A549 (cell line): ENCODE measurements at regions not wholly inside any gene's neighbourhood (a gene's known extent, or its start where the extent isn't known, plus 50 kb on each side); places are given as distances from the start of the nearest gene placed in this dataset.

Source experiments
- ATOH8 ChIP-seq: fragments of 250-450 bp; sonication (Bioruptor Pico); IDR thresholded peaks from 2 replicates; pipeline ENCODE4 v1.5.0; 2020; ENCODE audit warnings: low read depth, mild to moderate bottlenecking, moderate library complexity
- BCL3 ChIP-seq: fragments of >200 bp; sonication (Bioruptor Twin); formaldehyde crosslinking; IDR thresholded peaks from 3 replicates; pipeline ENCODE4 v1.6.1; 2016
- CBX2 ChIP-seq: fragments of 200-600 bp; sonication (generic); IDR thresholded peaks from 2 replicates; pipeline ENCODE4 v1.6.1; 2016; ENCODE audit warnings: low read depth, mild to moderate bottlenecking, borderline replicate concordance
- CEBPB ChIP-seq, 2 experiments: fragments of >200 bp in 1 of 2; sonication (Bioruptor Twin) in 1 of 2; formaldehyde crosslinking in 1 of 2; IDR thresholded peaks; 2 replicates each; pipeline ENCODE4 v1.6.1; 2012 to 2016
- EHF ChIP-seq: fragments of 250-450 bp; sonication (Bioruptor Pico); IDR thresholded peaks from 2 replicates; pipeline ENCODE4 v1.5.0; 2020; ENCODE audit warnings: mild to moderate bottlenecking
- EHMT2 ChIP-seq: fragments of 200-600 bp; sonication (generic); IDR thresholded peaks from 2 replicates; pipeline ENCODE4 v1.6.1; 2016; ENCODE audit warnings: antibody characterized with exemption, low read depth, mild to moderate bottlenecking, moderate library complexity
- ELK1 ChIP-seq: fragments of 150-350 bp; IDR thresholded peaks from 2 replicates; pipeline ENCODE4 v1.6.1; 2014; ENCODE audit warnings: low read depth, mild to moderate bottlenecking, low read length
- EP300 ChIP-seq, 2 experiments: fragments of >200 bp; sonication (Bioruptor Twin); formaldehyde crosslinking; IDR thresholded peaks; 2 replicates in 1 of 2; 3 replicates in 1 of 2; pipeline ENCODE4 v1.6.1; 2016 to 2017
- ESRRA ChIP-seq: fragments of 150-350 bp; IDR thresholded peaks from 2 replicates; pipeline ENCODE4 v1.6.1; 2014; ENCODE audit warnings: mild to moderate bottlenecking, low read length, borderline replicate concordance
- FOSB ChIP-seq: fragments of 250-450 bp; sonication (Bioruptor Pico); IDR thresholded peaks from 2 replicates; pipeline ENCODE4 v1.5.0; 2020; ENCODE audit warnings: mild to moderate bottlenecking, moderate library complexity
- FOSL2 ChIP-seq, 2 experiments: fragments of 450-650 bp in 1 of 2; fragments of >200 bp in 1 of 2; sonication (Bioruptor Twin) in 1 of 2; formaldehyde crosslinking; IDR thresholded peaks; 2 replicates each; pipeline versions ENCODE4 v1.5.0 to v1.6.1; 2016 to 2020; ENCODE audit warnings: mild to moderate bottlenecking in 1 of 2, moderate library complexity in 1 of 2
- GATA3 ChIP-seq: IDR thresholded peaks from 2 replicates; pipeline ENCODE4 v1.6.1; 2012; ENCODE audit warnings: borderline replicate concordance
- HDAC2 ChIP-seq: fragments of 200-600 bp; sonication (generic); IDR thresholded peaks from 2 replicates; pipeline ENCODE4 v1.6.1; 2016
- HEYL ChIP-seq: fragments of 250-450 bp; sonication (Bioruptor Pico); IDR thresholded peaks from 2 replicates; pipeline ENCODE4 v1.8.0; 2021; ENCODE audit warnings: mild to moderate bottlenecking, moderate library complexity
- HOXB13 ChIP-seq: fragments of 250-450 bp; sonication (Bioruptor Pico); IDR thresholded peaks from 2 replicates; pipeline ENCODE4 v1.5.0; 2020; ENCODE audit warnings: low read depth, mild to moderate bottlenecking, moderate library complexity
- JUN ChIP-seq, 2 experiments: fragments of >200 bp; sonication (Bioruptor Twin); formaldehyde crosslinking; IDR thresholded peaks; 2 replicates in 1 of 2; 3 replicates in 1 of 2; pipeline ENCODE4 v1.6.1; 2016 to 2017
- KDM1A ChIP-seq: fragments of 200-600 bp; sonication (generic); IDR thresholded peaks from 2 replicates; pipeline ENCODE4 v1.6.1; 2016; ENCODE audit warnings: low read depth, mild to moderate bottlenecking
- MAFK ChIP-seq: fragments of 450-650 bp; IDR thresholded peaks from 2 replicates; pipeline ENCODE4 v1.6.1; 2014; ENCODE audit not compliant: partially characterized antibody
- MAX ChIP-seq: IDR thresholded peaks from 2 replicates; pipeline ENCODE4 v1.6.1; 2012
- MAZ ChIP-seq: fragments of 150-350 bp; IDR thresholded peaks from 2 replicates; pipeline ENCODE4 v1.6.1; 2014; ENCODE audit warnings: antibody characterized with exemption, low read depth, low read length, borderline replicate concordance
- NPAS2 ChIP-seq: fragments of 250-450 bp; sonication (Bioruptor Pico); IDR thresholded peaks from 2 replicates; pipeline ENCODE4 v1.8.0; 2022; ENCODE audit warnings: mild to moderate bottlenecking, moderate library complexity, borderline replicate concordance
- NR3C1 ChIP-seq: fragments of >200 bp; sonication (Bioruptor Twin); formaldehyde crosslinking; IDR thresholded peaks from 3 replicates; pipeline ENCODE4 v1.6.1; 2017
- PBX3 ChIP-seq: IDR thresholded peaks from 2 replicates; pipeline ENCODE4 v1.6.1; 2012
- PHF8 ChIP-seq: fragments of 200-600 bp; sonication (generic); IDR thresholded peaks from 2 replicates; pipeline ENCODE4 v1.6.1; 2016; ENCODE audit warnings: low read depth, mild to moderate bottlenecking, antibody characterized with exemption, moderate library complexity, borderline replicate concordance
- RAD21 ChIP-seq, 2 experiments: fragments of >200 bp in 1 of 2; sonication (Bioruptor Twin) in 1 of 2; formaldehyde crosslinking in 1 of 2; IDR thresholded peaks in 1 of 2; conservative IDR thresholded peaks in 1 of 2; 2 replicates in 1 of 2; 3 replicates in 1 of 2; pipeline ENCODE4 v1.6.1; 2012 to 2018; ENCODE audit warnings: inconsistent platforms in 1 of 2
- RARB ChIP-seq: fragments of 250-450 bp; sonication (Bioruptor Pico); IDR thresholded peaks from 2 replicates; pipeline ENCODE4 v1.8.0; 2021; ENCODE audit warnings: mild to moderate bottlenecking, moderate library complexity
- RCOR1 ChIP-seq: fragments of 150-350 bp; IDR thresholded peaks from 2 replicates; pipeline ENCODE4 v1.6.1; 2014; ENCODE audit warnings: antibody characterized with exemption, low read length, low read depth
- RNF2 ChIP-seq: fragments of 200-600 bp; sonication (generic); IDR thresholded peaks from 2 replicates; pipeline ENCODE4 v1.6.1; 2016; ENCODE audit warnings: low read depth, mild to moderate bottlenecking, antibody characterized with exemption, moderate library complexity, borderline replicate concordance
- SMC3 ChIP-seq: fragments of >200 bp; sonication (Bioruptor Twin); formaldehyde crosslinking; IDR thresholded peaks from 3 replicates; pipeline ENCODE4 v1.6.1; 2018; ENCODE audit warnings: inconsistent platforms
- TP53 ChIP-seq: fragments of 250-450 bp; sonication (Bioruptor Pico); IDR thresholded peaks from 2 replicates; pipeline ENCODE4 v1.5.0; 2021; ENCODE audit warnings: mild to moderate bottlenecking, moderate library complexity
- USF2 ChIP-seq: fragments of 450-650 bp; IDR thresholded peaks from 2 replicates; pipeline ENCODE4 v1.6.1; 2014; ENCODE audit warnings: antibody characterized with exemption
- ZC3H11A ChIP-seq: fragments of 450-650 bp; IDR thresholded peaks from 2 replicates; pipeline ENCODE4 v1.6.1; 2014; ENCODE audit warnings: antibody characterized with exemption, mild to moderate bottlenecking
- ZFP36 ChIP-seq: fragments of 450-650 bp; IDR thresholded peaks from 2 replicates; pipeline ENCODE4 v1.6.1; 2014; ENCODE audit warnings: borderline replicate concordance; ENCODE audit not compliant: partially characterized antibody
- ZSCAN20 ChIP-seq: fragments of 250-450 bp; sonication (Bioruptor Pico); IDR thresholded peaks from 2 replicates; pipeline ENCODE4 v1.8.0; 2022; ENCODE audit warnings: mild to moderate bottlenecking, moderate library complexity

GRCh38 chr4:13990596-13991589 is 363.4 kb upstream of the BOD1L1 start (continued):
- TF ChIP-seq BCL3 (peak; percentile 72; the same call in 2 of the 3 replicates), HDAC2 (no peak), PBX3 (peak; percentile 37; the same call in 1 of the 2 replicates), CBX2 (no peak), ELK1 (no peak), USF2 (no peak), MAZ (no peak), MAX (peak; percentile 74), JUN (IDR thresholded peaks at IDR 0.05) (peak; percentile 59 to 64; a peak in 4 of 5 replicates), MAFK (no peak), NPAS2 (CRISPR knock-in tag) (no peak), EHF (no peak), ZFP36 (no peak), TP53 (CRISPR knock-in tag) (no peak), CEBPB (IDR thresholded peaks at IDR 0.05) (peak in 1 of 2 experiments; percentile 45; a peak in 1 of 4 replicates), FOSL2 (IDR thresholded peaks at IDR 0.05) (no peak), FOSL2 (CRISPR knock-in tag; IDR thresholded peaks at IDR 0.05) (no peak), NR3C1 (no peak), SMC3 (0 out of 3 replicates have a peak, but pooled peaks have one; percentile 35), RNF2 (no peak), EHMT2 (no peak), RCOR1 (no peak), PHF8 (no peak), ZC3H11A (no peak), HOXB13 (CRISPR knock-in tag) (no peak), EP300 (IDR thresholded peaks at IDR 0.05) (peak; percentile 43 to 73; a peak in 3 of 5 replicates), ESRRA (no peak), RARB (CRISPR knock-in tag) (0 out of 2 replicates have a peak, but pooled peaks have one; percentile 25), FOSB (no peak), KDM1A (no peak), RAD21 (conservative IDR thresholded peaks at IDR 0.05 in 1 of 2, IDR thresholded peaks at IDR 0.05 in 1 of 2) (peak; percentile 39 to 59), ZSCAN20 (CRISPR knock-in tag) (no peak), ATOH8 (CRISPR knock-in tag) (no peak), GATA3 (peak; percentile 68), HEYL (no peak)
